Neural progenitor cell (in vitro differentiated cells): ENCODE measurements at regions not wholly inside any gene's neighbourhood (a gene's known extent, or its start where the extent isn't known, plus 50 kb on each side); places are given as distances from the start of the nearest gene placed in this dataset.

Experiments
- EZH2 ChIP-seq: fragments of 200-600 bp; sonication (generic); IDR thresholded peaks from 2 replicates; pipeline ENCODE4 v1.6.1; 2017; ENCODE audit warnings: antibody characterized with exemption, mild to moderate bottlenecking, moderate library complexity
- TF ChIP-seq, protein P1 (sequence below): fragments of 200-600 bp; sonication (generic); IDR thresholded peaks from 2 replicates; pipeline ENCODE4 v1.5.1; 2017; ENCODE audit warnings: antibody characterized with exemption, mild to moderate bottlenecking

DNA sequence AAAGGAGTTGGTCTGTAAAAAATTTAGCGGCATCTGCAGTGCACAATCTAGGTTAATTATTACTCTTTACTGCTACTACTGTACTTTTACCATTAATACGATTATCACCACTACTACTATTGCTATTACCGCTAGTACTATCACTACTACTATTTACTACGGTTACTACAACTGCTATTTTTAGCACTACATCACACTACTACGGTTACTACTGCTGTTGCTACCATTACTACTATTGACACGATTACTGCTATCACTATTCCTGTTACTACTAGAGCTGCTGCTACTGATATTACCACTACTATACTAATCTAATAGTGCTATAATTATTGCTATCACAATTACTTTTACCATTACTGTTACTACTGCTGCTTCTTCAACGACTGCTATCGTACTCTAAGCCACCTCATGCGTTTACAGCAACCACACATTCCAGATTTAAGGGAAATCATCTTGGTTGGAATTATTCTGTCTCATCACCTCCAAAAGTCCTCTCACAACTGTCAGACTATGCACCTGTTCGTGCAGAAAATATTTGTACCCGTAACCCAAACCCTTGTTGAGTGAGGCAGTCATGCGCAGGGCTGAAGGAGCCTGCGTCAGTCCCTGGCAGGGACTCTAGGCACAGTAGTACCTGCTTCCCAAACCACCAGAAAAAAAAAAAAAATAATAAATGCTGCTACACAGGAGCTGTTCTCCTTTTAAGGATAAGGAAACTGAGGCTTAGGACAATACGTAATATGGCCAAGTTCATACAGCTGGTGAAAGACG, 59.5 kb downstream of the MAF start:
- TF ChIP-seq, protein P1, sequence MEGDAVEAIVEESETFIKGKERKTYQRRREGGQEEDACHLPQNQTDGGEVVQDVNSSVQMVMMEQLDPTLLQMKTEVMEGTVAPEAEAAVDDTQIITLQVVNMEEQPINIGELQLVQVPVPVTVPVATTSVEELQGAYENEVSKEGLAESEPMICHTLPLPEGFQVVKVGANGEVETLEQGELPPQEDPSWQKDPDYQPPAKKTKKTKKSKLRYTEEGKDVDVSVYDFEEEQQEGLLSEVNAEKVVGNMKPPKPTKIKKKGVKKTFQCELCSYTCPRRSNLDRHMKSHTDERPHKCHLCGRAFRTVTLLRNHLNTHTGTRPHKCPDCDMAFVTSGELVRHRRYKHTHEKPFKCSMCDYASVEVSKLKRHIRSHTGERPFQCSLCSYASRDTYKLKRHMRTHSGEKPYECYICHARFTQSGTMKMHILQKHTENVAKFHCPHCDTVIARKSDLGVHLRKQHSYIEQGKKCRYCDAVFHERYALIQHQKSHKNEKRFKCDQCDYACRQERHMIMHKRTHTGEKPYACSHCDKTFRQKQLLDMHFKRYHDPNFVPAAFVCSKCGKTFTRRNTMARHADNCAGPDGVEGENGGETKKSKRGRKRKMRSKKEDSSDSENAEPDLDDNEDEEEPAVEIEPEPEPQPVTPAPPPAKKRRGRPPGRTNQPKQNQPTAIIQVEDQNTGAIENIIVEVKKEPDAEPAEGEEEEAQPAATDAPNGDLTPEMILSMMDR = no peak
- no peak for TF ChIP-seq EZH2
